HG02840 (cell line): ENCODE measurements at regions not wholly inside any gene's neighbourhood (a gene's known extent, or its start where the extent isn't known, plus 50 kb on each side); places are given as distances from the start of the nearest gene placed in this dataset.
"Not testable (repeated sequence)": the region's sequence is repeated elsewhere in the genome, so short reads cannot be mapped to it uniquely, and the experiment has no call there.

Experiments used
- ATAC-seq: cut with Tn5 transposase; IDR thresholded peaks from one replicate; pipeline ENCODE4 v1.9.1; 2021; ENCODE audit warnings: mild to moderate bottlenecking, moderate library complexity, moderate number of reproducible peaks; ENCODE audit not compliant: unreplicated experiment, low FRiP score

DNA sequence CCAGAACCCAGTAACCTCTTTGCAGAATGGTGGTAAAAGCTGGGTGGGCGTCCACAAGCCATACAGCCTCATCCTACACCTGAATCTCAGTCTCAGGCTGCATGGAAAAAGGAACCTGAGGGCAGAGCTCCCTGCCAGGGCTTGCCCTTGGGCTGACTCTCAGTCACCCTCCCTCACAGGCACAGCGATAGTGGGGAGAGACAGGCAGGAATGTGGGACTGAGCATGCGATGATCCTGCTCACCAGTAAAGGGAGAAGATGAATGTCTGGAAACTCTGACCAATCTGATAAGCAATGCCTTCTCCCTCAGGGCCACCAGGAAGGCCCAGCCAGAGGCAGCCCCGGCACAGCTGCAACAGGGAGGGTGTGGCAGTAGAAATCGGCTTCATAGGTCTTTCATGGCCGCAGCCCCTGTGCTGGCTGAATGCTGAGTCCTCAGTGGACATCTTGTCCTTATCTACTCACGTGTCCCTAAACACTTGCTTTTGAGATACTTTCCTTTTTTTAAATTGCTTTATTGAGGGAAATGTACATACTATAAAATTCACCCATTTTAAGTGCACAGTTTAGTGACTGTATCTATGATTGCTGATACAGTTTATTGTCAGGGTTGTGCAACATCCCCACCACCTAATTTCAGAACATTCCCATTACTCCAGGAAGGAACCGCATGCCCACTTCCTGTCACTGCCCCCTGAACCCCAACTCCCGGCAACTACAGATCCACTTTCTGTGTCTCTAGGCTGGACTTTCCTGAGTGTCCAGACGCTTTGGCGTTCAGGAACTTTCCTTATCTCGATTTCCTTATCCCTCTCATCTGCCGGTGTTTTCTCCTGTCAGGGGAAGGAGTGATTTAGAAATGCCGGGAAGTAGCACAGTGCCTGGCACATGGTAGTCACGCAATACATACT is 258.1 kb downstream of the PCNX1 start:
- ATAC-seq = no peak

DNA sequence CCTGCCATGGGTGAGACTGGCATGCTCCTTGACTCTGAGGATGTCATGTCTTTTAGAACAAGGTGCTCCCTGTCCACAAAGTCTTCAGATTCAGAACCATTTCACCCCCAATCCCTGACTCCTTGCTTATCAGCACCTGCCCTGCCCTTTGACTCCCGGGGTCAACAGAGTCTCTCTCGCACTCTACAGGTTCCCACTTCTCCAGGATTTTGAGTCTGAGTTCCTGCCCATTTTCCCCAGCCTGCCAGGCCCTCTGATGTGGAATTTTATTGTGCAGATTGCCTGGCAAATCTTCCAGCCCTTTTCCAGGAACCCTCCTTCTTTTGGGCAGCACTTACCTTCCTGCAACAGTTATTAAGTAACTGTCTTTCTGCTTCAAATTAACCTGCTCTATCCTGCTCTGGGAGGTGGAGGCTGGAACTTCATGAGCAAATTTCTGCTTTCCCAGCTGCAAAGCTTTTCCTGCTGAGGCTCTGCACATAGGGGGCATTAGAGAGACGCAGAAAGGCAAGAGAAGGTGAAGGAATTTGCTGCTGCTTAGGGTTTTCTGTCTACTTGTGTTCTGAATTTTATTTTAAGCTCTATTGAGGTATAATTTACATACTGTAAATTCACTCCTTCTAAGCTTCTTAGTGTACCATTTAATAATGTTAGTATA is 259.1 kb downstream of the PCNX1 start:
- ATAC-seq = no peak

DNA sequence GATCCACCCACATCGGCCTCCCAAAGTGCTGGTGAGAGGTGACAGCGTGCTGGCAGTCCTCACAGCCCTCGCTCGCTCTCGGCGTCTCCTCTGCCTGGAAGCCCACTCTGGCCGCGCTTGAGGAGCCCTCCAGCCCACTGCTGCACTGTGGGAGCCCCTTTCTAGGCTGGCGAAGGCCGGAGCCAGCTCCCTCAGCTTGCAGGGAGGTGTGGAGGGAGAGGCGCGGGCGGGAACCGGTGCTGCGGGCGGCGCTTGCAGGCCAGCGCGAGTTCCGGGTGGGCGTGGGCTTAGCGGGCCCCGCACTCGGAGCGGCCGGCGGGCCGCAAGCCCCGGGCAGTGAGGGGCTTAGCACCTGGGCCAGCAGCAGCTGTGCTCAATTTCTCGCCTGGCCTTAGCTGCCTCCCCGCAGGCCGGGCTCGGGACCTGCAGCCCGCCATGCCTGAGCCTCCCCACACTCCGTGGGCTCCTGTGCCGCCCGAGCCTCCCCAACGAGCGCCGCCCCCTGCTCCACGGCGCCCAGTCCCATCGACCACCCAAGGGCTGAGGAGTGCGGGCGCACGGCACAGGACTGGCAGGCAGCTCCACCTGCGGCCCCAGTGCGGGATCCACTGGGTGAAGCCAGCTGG is 260.2 kb downstream of the PCNX1 start:
- ATAC-seq = not testable (repeated sequence)

- ATAC-seq = not testable (repeated sequence)
These were observed 260.9 kb downstream of the PCNX1 start for GRCh38 chr14:71168161-71168560.

- no peak for ATAC-seq
These were observed 261.5 kb downstream of the PCNX1 start for GRCh38 chr14:71168564-71169427.

DNA sequence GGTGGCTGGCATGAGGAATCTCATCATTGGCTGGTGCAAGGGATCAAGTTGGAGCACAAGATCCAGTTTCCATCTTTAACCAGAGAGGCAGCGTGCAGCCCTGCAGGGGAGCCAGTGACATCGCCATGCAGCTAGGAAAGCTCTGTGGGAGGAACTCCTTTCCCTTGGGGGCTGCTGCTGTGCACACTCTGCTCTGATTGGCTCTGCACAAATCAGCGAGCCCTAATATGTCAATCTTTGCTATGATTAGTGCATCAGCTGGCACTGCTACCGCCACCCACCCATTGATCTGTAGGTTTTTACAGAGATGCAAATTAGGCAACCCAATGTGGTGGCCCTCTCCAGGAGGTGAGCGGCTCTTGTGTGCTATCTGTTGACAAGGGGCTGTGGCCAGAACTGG is 262.6 kb downstream of the PCNX1 start:
- no peak for ATAC-seq

DNA sequence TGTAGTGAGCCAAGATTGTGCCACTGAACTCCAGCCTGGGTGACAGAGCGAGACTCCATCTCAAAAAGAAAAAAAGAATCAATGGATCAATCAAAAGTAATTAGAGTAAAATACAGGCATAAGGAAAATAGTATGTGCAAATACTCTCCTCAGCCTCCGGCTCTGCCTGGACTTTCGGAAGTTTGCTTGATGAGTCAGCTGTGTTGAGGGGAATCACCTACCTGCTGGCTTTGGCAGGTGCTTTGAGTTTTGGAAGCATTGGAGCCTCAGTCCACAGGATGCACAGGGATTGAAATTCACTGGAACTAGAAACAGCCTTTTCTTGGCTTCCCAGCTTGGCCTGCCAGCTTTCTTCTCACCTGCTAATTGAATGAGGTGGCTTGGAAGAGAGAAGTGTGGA is 268.2 kb downstream of the PCNX1 start:
- ATAC-seq = no peak

GRCh38 chr14:71179066-71179465 is 271.8 kb downstream of the PCNX1 start:
- no peak for ATAC-seq

DNA sequence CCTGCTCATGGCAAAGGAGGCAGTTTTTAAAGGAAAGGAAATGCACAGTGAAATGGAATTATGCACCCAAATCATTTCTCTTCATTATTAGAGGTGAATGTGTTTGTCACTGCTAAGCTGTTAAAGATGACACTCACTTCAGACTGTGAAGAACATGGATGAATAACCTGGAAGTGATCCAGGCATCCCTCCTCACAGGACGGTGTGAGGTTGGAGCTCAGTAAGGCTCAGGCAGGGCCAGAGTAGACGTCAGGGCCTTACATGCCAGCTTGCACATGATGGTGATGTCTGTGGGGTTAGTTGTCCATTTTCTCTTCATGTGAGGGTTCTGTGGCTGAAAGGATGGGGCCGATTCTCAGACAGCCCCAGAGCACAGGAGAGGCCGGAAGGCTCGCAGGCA is 273.1 kb downstream of the PCNX1 start:
- ATAC-seq = no peak

DNA sequence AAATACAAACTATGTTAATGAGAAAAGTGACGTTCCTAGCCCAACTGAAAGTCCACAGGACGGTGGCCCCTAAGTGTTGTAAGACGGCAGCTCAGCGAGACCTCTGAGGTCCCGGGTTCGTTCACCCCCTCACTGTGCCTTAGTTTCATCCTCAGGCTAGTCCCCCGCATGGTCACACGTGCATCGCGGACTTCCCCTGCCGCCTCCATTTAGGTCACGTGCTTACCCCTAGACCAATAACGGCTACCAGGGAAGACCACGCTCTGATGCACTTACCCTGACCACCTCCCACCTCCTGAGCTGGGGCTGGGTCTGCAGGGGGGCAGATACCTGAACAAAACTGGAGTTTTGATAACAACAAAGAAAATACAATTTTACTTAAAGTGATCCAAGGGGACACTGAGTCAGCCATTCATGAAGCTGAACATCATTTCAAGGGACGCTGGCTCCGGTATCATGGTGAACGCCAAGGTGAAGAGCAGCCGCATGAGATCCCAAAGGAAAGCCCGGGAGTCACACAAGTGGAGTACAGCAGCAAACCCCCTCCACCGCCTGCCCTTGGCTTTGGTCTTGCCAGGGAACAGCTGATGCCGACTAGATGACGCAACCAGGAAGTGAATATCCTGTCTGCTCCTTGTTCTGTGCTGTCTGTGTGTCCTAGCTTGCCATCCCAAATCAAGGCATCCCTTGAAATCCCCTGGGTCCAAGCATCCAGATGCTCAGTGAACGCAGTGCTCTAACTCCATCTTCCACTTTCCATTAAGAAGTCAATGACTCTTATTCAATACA is 274.1 kb downstream of the PCNX1 start:
- no peak for ATAC-seq

GRCh38 chr14:71183876-71184689 is 276.8 kb downstream of the PCNX1 start:
- ATAC-seq = no peak

- no peak for ATAC-seq
These were observed 278.4 kb downstream of the PCNX1 start for GRCh38 chr14:71185637-71186036.

DNA sequence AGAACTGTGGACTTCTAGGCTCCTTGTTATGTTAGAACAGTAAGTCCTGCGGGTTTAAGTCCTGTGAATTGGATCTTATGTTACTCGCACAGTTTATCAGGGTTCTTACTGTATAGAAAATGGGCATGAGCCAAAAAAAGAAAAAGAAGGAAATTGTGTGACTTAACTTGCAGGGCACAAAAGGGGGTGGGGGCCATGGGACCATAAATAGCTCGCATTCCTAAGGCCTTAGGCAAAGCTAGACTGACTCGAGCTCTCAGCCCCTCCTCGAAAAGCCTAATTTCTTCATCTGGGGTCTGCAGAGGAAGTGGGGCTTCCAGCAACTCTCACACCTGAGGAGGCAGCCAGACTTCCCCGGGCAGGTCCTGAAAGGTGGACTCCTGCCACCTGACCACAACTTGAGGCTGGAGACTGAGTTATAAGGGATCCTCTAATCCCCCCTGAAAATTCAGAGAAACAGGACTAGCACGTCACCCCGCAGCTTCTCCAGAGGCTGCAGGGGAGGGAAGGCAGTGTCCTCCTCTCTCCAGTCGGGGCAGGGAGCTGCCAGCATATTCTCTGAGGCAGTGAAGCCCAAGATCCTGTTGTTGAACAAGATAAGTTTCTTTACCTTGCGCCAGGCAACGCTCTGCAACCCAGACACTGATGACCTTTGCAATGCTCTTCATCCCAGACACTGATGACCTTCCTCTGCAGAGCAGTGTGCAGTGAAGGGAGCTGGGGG is 280.5 kb downstream of the PCNX1 start:
- no peak for ATAC-seq

- no peak for ATAC-seq
These were observed 283.6 kb downstream of the PCNX1 start for GRCh38 chr14:71190770-71191374.

DNA sequence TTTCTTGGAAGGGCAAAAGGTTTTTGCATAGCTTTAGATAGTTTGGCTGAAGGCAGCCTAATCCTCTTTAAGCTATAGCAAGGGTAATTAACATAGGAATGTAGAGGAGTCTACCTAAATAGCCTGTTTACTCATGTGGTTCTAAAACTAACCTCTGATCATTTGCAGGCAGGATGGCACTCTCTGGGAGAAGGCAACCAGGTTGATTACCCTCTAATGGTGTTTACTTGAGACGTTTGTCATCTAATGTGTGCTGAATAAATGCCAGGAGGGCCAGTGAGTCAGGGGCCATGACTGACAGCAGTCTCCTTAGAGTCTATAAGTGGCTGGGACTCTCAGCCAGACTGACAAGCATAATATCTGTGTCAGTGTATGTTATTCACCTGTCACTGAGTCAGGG is 286.4 kb downstream of the PCNX1 start:
- no peak for ATAC-seq

- no peak for ATAC-seq
These were observed 287.0 kb downstream of the PCNX1 start for GRCh38 chr14:71194251-71194650.

GRCh38 chr14:71196921-71197320 is 289.7 kb downstream of the PCNX1 start:
- no peak for ATAC-seq

DNA sequence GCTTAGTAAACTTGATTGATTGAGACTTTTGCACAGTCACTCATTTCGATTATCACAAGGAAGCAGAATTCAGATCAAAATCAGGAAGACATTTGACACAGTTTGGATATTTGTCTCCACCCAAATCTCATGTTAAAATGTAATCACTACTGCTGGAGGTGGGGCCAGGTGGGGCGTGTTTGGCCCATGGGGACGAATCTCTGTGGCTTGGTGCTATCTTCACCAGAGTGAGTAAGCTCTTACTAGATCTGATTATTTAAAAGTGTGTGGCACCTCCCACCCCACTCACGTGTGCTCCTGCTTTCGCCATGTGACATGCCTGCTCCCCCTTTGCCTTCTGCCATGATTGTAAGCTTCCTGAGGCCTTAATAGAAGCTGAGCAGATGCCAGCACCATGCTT is 291.4 kb downstream of the PCNX1 start:
- ATAC-seq = no peak
